Stimulated activated CD4-positive, alpha-beta T cell treated with anti-CD3 and anti-CD28 coated beads, Interleukin-15, amount 100 ng/mL, for 48 hours (primary cell): ENCODE measurements at regions not wholly inside any gene's neighbourhood (a gene's known extent, or its start where the extent isn't known, plus 50 kb on each side); places are given as distances from the start of the nearest gene placed in this dataset.
"Not testable (repeated sequence)": the region's sequence is repeated elsewhere in the genome, so short reads cannot be mapped to it uniquely, and the experiment has no call there.

Source experiments
- DNase-seq, 2 donors: peaks; one replicate each; pipeline ENCODE4 v3.0.0-alpha.2; 2020; ENCODE audit warnings: low read depth in 2 of 2

DNA sequence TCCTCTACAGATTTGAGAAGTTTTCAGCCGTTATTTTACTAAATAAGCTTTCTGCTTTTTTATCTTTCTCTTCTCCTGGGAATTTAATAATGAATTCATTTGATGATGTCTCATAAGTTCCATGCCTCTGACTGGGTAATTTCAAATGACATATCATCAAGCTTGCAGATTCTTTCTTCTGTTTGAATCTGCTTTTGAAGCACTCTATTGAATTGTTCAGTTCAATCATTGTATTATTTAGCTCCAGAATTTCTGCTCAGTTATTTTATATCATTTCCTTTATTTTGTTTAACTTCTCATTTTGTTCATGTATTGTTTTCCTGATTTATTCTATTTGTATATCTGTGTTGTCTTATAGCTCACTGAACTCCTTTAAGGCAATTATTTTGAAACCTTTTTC, 196.9 kb upstream of the CNTNAP2 start:
- DNase-seq = no peak

DNA sequence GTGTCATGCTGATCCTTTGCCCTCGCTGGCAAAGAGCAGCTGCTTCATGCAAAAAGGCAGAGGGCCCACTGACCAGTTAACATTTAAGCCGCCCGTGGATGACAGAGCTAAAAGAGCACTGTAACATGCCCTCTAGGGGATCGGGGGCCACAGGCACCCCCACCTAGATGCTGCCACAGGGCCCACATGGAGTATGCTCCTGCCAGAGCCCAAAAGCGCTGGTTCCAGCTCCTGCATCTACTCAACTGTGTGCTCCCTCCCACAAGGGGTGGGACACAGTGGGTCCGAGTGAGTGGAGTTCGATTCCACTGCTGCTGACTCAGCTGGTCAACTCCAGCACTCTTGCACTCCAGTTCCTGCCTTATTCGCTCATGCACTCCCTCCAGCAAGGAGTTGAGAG, 199.8 kb upstream of the CNTNAP2 start:
- no peak for DNase-seq

DNA sequence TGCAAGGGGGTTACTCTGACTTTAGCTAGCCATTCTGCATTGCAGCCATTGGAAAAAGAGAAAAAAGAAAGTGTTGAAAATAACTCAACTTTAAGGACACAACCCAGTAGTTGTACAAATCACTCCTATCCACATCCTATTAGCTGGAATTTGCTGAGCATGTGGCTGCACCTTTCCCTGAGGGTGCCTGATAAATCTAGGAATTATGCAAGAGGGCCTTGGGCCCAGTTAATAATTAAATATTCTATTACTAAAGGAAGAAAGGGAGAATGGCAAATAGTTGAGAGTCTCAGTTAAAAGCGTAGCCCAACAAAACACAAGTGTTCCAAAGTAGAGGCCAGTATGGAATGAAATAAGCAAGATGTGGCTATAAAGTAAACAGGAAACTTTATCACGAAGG, 200.9 kb upstream of the CNTNAP2 start:
- DNase-seq = no peak

DNA sequence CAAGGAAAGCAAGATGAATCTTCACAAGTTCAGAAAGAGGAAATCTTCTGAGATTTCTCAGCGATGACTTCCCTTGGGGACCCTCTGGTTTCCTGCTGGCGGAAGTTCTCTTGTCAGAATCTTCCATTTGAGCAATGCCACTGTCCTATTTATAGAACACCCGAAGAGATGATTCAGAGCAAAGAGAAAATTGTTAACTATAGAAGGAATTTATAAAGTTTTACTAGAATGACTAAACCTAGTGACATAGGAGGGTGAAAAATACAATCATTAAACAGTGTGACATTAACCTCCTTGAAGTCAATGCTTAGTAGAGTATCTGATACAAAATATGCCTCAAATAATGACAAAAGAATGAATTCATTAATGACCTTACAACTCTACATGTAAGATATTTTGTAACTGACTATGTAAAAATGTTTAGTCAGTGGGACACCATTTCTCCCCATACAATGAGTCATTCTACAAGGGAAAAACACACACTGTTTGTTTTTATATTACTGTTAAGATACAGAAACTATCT, 206.5 kb upstream of the CNTNAP2 start:
- DNase-seq = no peak

DNA sequence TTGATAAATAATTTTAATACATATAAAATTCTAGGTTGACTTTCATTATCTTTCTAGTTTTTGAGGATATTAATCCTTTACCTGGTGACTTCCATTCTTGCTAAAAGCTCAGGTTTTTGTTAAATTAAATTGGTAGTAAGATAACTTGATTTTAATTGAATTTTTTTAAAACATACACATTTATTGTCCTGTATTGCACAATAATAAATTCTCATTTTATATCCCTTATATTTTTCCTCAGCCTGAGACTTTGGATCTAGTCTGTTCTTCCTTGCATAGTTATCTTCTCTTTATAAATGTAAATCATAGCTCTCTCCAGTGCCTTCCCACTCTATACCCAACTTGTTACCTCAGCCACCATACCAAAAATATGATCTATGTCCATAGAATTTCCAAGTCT, 212.9 kb upstream of the CNTNAP2 start:
- no peak for DNase-seq

DNA sequence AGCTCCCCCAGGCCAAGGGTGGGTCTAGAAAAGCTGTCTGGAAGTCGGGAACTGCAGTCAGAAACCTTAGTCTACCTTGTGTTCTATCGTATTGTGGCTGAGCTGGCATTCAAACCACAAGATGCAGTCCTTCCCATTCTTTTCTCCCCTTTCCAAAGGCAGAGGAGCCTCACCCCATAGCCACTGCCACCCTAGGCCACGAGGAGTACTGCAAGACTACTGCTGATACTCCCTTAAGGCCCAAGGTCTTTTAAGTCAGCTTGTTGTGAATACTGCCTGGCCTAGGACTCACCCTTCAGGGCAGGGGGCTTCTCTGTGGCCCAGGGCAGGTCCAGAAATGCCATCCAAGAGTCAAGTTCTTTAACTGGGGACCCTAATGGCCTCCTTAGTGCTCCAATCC, 214.5 kb upstream of the CNTNAP2 start:
- DNase-seq = no peak

DNA sequence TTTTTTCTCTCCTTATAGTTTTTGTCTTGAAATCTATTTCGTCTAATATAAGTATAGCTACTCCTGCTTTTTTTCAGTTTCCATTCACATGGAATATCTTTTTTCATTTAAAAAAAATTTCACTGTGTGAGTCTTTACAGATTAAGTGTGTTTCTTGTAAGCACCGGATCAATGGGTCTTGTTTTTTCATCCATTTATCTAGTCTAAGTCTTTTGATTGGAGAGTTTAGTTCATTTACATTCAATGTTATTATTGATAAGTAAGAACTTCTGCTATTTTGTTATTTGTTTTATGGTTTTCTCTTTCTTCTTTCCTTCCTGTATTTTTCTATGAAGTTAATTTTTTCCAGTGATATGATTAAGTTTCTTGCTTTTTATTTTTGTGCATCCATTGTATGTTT, 216.7 kb upstream of the CNTNAP2 start:
- no peak for DNase-seq

DNA sequence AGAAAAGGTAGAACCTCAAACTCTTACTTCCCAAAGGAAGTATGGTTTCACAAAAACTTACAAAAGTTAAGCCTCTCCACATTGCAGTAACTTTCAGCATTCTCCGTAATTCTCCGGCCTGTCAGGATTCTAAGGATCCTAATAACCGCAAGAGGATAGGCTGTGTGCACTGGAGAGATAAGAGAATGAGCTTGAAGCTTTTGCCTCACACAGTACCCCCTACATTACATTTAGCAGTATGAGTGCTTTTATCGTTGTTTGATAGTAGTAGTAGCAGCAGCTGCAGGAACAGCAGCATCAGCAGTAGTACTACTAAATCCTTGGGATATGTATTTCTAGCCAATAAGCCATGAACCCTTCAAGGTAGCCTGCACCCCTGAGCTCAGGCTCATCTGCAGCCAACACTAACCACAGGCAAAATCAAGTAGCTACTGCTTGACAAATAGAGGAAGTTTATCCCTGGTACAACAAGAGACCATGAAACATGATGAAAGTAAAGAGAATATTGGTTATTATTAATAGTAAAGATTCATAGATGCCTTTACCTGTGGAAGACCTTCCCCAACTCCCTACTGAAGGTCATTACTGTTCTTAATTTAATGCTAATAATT, 222.6 kb upstream of the CNTNAP2 start:
- DNase-seq = no peak

DNA sequence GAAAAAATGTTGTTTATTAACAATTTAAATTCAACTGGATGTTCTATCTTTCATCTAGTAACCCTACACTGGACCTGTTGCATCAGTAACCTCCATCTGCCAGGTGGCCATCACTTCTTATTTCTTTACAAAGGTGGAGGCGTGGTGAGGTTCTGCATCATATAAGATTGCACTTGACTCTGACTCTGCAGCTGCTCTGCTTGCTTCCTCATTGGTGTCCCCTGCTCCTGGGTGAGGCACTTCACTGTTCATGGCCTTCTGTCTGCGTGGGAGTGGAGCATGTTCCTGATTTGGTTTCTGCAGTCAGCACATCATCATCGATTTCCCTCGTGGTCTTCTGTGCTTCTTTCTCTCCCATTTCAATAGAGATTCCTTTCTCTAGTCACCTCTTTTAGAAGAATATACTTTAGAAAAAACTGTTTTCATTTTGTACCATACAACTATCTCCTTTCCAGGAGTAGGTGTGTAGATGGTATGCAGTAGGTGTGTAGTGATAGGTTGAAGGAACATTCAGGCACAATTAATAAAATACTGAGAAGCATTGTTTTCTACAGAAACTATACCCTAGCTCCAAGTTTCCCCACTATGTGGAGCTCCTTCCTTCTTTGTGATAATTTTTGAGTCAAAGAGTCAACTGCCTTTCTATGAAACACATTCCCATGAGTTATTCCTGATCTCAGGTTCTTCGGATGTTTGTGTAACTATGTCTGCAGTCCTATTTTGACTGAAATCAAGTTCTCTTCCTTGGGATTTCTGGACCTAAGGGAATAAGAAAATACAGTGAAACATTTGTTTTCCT, 231.7 kb upstream of the CNTNAP2 start:
- DNase-seq = no peak

DNA sequence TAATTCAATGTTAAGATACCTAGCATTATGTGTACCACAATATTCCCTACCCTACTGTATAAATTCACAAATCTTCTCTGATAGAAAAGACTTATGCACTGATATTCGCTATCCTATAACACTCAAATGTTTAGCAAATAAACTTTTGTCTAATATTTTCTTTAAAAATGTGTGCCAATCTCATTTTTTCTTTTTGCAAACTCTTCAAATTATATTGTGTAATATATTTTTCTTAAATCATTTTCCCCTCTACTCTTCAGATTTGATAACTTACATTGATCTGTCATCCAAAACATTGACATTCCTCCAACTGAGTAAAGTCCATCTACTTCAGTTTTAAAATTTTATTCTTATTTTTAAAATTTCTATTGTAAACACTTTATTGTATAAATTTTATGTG, 240.2 kb upstream of the CNTNAP2 start:
- DNase-seq = no peak

DNA sequence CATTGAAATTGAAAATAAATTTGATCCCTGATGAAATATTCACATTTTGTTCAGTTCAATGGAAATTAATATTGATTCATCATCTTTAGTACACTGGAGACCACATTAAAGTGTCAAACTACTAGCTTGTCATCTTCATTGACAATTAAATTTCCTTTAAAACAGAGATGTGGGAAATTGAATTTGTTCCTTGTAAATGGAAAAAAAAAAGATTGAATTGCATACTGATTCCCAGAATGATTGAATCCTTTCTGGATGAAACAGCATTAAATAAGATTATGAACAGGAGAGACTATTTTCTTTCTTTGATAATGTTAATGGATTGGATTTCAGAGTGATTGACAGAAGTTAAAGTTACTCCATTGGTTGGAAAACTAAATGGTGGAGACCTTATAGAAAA, 241.3 kb upstream of the CNTNAP2 start:
- DNase-seq = no peak

DNA sequence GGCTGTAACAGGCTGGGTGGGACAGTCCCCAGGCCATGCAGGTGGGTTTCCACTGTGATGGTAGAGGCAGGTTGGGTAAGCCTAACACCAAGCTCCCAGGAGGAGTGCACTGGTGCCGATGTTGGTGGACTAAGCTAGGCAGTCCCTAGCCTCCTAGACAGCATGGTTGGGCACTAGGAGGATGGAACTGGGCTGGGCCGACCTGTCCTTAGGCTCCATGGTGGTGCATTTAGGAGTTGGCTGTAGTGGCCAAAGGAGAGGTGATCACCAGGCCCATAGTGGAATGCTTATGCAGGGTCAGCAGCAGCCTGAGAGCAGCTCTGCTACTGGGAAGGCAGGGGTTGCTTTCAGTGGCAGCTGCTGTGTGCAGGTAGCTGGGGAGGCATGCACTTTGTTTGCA, 247.7 kb upstream of the CNTNAP2 start:
- DNase-seq = no peak

DNA sequence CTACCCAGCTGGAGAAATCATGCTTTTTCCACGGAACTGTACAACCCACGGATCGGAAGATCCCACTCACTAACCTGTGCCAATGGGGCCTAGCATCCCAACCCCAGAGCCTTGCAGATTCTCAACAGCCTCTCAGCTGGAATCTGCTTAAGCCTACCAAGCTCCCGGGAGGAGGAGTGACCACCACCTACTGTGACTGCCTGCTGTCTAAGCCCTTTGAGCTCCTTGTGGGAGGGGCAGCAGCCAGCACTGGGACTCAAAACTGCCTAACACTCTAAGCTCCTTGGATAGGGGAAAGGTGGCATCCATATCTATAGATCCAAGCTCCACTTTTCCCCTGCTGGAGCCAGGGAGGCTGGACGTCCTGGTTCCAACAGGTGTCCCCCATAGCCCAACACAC, 254.4 kb upstream of the CNTNAP2 start:
- DNase-seq = no peak

DNA sequence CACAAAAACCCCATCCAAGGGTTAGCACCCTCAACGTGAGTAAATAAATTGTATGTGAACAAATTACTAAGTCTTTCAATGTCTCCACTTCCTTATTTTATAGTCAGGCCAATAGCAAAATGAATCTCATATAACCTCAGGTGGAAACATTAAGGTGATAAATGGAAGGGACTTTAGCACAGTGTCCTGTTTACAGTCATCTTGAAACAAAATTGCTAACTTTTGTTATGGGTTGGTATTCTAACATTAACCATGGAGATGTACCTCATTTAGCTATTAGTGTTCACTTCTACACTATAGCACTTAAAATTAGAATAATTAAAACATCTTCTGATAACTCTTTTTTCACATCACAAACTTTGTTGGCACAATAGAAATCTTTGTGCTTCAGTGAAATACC, 255.8 kb upstream of the CNTNAP2 start:
- no peak for DNase-seq

DNA sequence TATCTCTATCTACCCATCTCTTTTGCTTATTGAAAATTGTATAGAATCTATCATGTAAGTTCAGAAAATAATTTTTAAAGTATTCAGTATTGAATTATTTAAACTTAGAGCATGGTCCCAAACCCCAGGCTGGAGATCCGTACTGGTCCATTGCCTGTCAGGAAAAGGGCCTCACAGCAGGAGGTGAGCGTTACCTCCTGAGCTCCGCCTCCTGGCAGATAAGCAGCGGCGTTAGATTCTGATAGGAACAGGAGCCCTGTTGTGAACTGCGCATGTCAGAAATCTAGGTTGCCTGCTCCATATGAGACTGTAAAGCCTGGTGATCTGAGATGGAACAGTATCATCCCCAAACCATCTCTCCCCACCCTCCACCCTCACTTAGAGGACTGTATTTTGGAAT, 266.0 kb upstream of the CNTNAP2 start:
- DNase-seq = no peak

DNA sequence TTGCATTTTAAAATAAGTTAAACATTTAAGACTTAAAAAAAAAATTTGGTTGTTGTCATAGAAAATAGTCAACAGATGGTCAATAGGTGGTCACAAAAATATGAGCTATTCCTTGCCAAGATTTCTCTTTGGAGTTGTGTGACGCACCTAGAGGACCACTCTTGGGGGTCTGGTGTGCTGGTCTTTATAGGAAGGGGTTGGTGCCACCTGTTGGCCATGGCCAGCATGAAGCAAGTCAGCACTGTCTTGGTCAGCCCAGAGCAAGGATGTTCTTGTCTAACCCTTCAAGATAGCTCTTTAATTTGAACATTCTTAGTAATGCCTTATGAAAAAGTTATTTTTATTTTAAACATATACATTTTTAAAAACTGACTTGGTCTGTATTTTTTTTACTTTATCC, 267.9 kb upstream of the CNTNAP2 start:
- DNase-seq = no peak

DNA sequence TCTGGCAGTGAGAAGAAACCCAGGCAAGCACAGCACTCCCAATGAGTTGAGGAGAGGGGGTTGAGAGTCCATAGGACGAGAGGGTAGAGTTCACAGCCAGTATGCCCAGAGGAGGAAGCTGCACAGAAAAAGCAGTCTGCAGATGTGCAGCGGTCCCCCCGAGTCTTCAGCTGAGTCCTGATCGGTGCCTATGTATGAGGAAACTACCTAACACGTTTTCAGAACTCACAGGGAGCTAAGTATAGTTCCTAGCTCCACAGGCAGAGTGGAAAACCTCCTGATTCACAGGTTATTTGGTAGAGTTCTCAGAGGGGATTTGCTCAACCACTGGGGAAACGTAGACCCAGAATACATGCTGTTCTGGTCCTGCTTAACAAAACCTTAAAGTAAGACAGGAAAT, 271.3 kb upstream of the CNTNAP2 start:
- DNase-seq = no peak

DNA sequence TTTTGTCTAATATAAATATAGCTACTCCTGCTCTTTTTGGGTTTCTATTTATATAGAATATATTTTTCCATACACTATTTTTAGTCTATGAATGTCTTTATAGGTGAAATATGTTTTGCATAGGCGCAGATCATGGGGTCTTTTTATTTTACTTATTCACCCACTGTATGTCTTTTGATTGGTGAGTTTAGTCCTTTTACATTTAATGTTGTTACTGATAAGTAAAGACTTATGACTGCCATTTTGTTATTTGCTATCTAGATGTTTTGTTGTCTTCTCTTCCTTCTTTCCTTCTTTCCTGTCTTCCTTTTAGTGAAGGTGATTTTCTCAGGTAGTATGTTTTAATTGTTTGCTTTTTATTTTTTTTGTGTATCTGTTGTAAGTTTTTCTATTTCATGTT, 276.8 kb upstream of the CNTNAP2 start:
- no peak for DNase-seq

DNA sequence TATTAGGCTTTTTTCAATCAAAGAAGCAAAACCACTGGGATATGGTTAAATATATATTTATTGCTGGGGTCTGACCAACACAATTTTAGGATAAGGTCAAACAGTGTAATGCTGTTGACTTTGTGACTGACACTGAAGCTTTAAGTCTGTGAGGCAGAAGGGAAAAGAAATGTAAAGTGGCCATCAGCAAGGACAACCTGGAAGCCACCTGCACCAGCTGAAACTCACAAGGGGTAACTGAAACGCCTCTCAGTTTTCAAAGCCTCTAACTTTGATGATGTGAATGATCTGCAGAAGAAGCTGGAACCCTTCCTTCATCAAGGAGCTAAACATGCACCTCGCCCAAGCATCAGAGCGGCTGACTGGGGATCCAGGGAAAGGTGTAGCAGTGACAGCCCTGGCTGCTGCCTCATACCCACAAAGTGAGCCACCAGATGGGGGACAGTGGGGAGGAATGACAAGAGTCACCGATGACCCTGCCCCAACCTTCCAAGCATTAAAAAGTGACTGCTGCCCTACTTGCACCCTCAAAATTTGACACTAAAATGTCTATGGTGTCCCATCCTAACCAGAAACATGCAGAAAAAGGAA, 284.9 kb upstream of the CNTNAP2 start:
- no peak for DNase-seq

DNA sequence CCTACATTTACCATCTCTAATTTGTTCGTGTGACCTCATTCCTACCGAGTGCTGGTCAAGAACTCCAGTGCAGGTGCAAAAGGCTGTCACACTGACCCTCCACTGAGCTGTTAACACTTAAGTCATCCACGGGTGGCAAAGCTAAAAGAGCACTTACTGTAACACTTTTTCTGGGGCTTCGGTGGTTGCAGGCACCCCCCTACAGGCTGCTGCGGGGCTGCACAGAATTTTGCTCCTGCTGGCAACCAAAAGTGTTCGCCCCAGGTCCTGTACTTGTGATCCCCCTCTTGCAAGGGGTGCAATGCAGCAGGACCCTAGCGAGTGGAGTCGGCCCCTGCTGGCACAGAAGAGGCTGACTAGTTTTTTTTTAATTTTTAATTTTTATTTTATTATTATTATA, 298.9 kb upstream of the CNTNAP2 start:
- no peak for DNase-seq

DNA sequence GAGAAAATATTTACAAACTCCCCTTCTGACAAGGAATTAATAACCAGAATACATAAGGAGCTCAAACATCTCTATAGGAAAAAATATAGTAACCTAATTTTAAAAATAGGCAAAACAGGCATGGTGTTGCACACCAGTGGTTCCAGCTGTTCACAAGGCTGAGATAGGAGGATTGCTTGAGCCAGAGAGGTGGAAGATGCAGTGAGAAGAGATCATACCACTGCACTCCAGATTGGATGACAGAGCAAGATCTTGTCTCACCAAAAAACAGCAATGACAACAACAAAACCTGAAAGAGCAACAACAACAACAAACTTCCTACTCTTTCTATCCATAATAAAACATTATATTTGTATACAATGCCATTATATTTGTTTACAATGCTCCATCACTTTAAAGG, 304.4 kb upstream of the CNTNAP2 start:
- no peak for DNase-seq

DNA sequence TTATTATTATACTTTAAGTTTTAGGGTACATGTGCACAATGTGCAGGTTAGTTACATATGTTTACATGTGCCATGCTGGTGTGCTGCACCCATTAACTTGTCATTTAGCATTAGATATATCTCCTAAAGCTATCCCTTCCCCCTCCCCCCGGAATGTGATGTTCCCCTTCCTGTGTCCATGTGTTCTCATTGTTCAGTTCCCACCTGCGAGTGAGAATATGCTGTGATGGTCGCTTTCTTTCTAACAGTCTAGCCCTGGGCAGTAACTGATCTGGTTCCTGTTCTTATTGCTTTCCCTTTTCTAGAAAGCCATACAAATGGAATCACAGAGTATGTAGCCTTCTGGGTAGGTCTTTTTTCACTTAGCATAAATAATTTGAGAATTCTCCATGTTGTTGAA, 311.1 kb upstream of the CNTNAP2 start:
- not testable (repeated sequence) for DNase-seq

DNA sequence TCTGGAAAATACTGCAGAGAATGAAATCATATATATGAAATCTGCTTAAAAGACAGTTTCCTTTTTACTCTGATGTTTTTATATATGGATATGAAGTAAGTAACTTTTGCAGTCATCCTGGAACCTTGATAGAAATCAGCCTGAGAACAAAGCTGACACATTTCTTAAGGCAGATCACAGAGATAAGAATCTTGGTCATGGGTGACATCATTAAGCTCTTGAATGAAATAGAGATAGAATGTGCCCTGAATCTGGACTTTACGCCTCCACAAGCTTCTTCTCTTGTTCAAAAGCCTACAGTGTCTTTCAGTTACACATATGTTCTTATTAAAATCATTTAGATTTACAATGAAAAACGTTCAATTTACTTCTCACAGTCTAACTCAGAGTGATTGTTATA, 319.1 kb upstream of the CNTNAP2 start:
- no peak for DNase-seq
